Activated T-helper 1 cell treated with Interleukin-2 at 50 U/mL for 16 hours (primary cell): ENCODE measurements at regions not wholly inside any gene's neighbourhood (a gene's known extent, or its start where the extent isn't known, plus 50 kb on each side); places are given as distances from the start of the nearest gene placed in this dataset.

Experiments used
- DNase-seq: peaks from one replicate; pipeline ENCODE4 v3.0.0-alpha.2; 2020; ENCODE audit warnings: low read depth

DNA sequence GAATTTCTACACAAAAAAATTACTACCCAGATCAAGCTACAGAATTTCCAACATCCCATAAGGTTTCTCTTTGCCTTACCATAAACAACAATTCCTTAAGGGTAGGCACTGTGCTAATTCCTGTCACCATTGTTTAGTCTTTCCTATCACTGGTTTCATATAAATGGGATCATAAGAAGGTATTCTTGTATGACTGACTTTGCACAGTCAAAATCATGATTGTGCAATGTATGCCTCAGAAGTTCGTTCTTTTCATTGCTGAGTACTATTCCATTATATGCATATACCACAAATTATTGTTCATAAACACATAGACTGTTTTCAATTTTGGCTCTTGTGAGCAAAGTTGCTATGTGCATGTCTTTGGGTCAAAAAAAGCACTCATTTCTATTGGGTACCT lies 611.6 kb upstream of the CADM1 start:
- DNase-seq = no peak

DNA sequence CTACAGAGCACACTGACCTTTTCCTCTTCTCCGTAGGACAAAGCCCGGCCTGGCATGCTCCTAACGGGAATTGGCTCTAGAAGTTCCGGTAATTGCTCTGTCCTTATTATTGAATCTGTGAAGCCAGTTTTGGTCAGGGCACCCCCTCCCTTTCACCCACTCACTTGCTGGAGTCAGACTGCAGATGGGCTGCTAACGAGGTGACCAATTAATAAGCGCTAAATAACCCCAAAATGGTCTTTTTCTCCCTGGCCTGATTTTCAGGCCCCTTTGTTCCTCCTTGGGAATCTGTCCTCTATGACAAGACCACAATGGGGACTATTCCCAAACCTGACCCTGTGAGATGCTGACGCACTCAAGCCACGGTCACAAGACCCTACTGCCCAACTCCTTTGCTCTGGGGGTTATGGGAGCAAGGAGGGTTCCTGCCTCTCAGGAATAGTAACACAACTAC lies 610.0 kb upstream of the CADM1 start:
- DNase-seq = no peak

DNA sequence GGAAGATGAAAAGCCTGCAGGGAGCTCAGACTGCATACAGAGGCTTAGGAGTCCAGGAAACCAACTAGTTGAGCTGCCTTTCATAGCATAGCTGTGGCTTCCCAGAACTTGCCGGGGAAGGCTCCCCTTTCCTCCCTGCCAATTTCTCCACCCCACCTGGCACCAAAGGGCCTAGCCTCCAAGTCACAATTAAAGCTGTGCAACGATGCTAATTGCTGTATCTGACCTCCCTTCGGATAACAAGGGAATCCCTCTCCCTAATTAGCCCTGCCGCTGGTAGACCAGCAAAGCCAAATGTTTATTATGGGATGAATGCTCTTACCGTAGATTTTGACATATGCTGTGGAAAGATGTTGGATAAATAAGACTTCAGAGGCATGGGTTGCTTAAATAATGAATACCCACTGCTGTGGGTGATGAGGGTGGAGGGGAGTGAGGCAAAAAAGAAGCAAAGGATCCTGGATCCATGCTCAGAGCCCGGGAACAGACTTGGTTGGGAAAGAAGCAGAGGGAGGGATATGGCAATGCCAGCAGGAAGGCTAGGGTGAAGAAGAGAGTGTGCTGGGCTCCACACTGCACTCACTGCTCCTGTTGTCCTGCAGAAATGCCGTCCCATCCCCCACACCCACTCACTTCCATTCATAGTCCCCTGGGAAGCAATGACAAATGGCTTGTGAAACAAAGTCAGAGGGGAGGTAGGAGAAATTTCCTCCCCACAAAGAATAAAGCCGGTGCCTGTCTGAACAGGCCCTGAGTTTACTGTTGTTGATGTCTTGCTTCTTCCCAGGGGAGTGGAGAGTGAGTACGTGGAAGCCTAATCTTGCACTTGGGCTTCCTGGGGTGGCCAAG lies 608.1 kb upstream of the CADM1 start:
- DNase-seq = no peak

DNA sequence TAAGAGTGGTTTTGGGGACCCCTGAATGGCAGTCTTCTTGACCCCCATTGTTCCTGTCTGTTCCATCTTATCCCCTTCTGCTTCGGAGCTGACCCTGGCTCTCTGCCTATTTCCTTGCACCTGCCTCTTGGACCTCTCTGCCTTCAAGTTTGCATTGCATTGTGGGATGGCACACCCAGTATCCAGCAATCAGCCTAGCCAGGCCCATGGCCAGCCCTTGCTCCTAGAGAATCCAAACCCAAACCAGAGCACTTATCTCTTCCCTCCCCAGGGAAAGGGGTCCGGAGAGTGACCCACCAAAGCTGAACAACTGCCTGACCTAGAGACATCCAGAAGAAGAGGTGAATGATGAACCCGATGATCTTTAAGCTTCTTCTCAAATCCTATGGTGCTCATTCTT lies 607.3 kb upstream of the CADM1 start:
- DNase-seq = no peak

DNA sequence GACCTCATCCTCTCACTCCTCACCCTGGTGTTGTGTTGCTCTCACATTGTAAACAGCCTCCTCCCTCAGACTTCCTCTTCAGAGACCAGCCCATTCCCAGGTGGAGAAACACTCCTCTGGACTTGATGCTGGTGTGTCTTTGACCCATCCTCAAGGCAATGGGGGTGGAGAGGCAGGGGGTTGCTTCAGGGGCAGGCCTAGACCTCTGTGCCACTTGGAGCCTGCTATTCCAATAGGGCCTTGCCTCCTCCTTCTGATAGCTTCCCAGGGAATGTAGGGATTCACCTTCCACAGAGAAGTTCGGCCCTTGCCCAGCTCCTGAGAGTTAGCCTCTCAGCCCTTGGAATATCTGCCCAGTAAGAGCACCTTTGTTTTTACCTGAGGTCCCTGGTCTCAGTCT lies 606.6 kb upstream of the CADM1 start:
- DNase-seq = no peak

DNA sequence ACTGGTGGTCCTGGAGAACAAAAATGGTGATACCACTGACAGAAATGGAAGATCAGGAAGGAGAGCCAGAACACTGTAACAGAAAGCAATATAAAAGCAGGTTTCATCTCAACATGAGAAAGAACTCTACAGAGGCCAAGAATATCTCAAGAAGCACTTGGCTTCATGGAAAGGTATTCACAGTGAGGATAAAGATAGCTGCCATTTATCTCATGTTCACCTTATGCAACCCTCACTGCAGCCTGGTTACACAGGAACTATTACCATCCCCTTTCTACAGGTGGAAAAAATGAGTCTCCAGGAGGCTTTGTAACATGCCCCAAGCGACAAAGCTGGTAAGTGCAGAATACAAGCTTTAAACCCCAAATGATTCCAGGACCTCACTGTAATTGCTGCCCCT lies 606.1 kb upstream of the CADM1 start:
- DNase-seq = no peak

DNA sequence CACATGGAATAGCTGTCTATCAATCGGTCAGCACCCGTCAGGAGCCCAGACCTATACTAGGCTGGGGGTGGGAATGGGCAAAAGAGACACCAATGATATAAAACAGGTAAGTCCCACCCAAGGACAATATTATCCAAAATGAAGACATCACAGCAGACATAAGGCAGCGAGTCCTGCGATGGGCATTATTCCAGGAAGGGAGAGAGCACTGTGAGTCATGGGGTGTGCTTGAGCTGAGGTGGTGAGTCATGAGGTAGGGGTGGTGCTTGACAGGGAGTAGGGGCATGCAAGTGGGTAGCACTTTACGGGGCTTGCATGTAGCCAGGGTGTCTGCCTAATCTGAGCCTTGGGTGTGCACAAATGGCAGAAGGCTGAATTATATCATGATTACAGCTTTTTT lies 605.0 kb upstream of the CADM1 start:
- DNase-seq = no peak

DNA sequence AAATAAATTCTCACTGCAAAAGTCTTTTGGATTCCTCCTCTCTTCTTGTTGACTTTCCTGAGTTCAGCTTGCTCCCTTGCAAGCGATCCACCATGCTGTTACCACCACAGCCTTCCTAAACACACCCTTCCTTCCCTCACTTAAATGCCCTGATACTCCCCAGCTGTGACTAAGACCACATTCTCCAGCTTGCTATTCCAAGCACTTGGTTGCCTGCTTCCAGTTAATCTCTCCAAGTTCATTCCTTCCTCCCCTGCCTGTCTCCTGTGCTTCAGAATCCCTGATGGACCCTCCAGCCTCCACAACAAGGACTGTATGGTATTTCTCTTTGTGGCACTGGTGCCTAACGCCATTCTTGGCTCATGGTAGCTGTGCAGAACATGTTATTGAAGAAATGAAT lies 603.9 kb upstream of the CADM1 start:
- DNase-seq = no peak

DNA sequence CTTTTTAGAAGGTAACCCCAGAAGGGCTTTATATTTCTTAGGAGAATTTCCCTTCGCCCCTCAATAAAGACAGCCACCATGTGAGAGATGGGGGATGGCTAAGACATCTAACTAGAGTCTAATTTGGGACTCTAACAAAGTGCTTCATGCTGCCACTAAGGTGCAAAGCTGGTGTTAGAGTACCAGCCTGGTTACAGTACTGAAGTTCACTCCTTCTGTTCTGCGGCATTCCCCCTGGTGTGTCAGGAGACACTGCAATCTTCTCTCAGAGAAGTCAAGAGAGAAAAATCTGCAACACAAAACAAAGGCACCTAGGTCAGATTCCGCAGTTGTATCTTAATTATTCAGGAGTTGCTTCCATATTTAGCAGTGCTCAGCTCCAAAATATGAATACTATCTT lies 603.0 kb upstream of the CADM1 start:
- DNase-seq = no peak

DNA sequence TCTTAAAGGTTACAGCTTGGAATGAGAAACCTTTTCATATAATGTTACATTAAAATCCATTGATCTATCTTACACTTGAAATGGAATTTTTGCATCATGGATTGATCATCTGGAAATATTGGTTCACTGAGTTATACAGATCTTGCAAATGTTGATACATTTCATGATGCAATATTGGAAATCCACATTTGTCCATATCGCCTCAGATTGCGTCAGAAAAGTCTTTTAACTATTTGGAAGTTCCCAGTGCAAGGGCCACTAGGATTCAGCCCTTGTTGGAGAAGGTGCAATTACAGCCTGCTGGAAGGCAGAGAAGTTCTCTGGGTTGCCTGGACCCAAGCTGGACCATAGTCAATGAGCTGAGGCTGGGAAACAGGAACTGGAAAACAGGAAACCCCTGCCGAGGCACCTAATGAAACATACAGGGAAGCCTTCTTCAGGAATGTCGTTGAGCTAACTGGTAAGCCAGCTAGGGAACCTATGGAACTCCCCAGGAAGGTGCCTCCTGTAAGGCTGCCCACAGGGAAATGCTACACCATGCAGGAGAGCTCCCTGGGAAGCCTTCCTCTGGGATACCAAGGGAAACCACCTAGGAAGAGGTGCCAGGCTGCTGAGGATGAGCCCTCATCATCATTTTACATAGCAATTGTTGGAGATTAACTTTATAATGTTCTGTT lies 600.4 kb upstream of the CADM1 start:
- DNase-seq = no peak

DNA sequence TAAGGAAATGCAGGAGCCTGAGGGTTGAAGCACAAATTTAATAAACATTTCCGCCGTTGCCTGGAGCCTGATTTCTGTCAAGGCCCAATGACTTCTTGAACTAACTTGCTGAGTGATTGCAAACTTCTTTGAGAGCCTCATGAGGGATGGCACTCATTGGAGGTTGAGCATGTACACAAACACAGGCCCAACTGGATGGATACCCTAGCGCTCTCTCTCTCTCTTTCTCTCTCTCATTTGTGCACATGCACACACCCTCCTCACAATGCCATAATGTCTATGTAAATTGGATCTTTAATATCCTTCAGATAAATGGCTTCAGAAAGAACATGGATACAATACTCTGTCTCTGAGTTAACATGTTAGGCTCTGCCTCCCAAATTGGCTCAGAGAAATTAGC lies 597.7 kb upstream of the CADM1 start:
- no peak for DNase-seq

DNA sequence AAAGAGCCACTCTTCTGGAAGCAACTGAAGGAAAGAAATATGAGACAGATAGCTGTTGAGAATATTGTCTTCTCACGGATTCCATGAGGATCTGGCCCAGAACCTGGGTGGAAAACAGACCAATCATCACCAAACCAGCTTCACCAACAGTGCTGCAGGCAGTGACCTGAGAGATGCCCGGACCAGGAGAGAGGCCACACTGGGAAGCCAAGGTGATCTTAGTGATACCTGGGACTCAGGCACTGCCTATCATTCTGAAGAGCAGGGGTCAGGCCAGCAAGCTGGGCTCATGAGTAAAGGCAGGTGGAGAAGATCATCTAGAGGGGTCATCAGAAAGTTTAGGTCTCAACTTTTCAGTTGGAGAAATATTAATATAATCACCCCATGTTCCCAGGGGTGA lies 595.8 kb upstream of the CADM1 start:
- DNase-seq = no peak

DNA sequence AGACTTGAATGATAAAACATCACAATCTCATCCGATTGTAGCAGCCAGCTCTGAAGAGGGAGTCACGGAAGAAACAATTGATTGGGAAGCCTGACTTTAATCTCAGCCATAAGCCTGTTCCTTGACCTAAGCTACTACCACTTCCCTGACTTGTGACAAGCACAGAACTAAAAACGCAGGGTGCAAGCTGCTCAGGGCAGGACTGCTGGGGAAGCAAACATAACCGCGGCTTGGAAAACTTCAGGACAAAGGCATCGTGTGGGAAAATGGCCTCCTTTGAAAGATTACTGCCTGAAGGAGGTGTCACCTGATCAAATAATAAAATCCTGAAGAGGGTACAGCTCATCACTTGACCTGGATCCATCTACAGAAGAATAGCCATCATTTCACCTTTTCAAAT lies 595.3 kb upstream of the CADM1 start:
- DNase-seq = no peak

DNA sequence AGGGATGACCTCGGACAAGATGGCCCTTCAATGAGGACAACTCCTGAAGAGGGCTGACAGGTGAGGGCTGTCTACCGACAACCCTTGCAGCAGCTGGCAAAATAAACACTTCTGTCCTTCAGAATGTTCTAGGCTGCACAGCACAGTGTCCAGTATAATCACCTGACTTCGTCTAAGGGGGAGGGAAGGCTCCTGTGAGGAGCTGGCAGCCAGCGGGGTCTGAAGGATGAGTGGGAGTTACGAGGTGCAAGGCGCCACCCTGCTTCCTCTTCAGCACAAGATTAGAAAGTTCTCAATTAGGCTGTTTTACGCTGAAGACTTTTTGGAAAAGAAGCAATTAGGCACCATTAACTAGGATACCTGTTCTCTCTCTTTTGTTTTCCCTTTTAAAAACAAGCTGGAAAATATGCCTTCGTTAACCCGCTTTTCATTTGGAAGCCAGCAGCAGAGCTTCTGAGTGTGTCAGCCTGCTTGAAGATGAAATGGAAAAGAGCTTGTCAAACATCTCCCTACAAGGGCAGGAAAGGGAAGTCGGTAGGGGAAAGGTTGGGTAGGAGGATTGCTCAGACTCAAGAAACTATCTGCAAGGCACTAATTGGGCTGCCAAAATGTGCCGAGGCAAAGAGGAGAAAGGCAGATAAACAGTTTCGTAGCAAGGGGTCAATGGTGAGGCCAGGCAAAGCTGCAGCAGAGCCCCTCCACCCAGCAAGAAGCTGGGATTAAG lies 592.2 kb upstream of the CADM1 start:
- no peak for DNase-seq

DNA sequence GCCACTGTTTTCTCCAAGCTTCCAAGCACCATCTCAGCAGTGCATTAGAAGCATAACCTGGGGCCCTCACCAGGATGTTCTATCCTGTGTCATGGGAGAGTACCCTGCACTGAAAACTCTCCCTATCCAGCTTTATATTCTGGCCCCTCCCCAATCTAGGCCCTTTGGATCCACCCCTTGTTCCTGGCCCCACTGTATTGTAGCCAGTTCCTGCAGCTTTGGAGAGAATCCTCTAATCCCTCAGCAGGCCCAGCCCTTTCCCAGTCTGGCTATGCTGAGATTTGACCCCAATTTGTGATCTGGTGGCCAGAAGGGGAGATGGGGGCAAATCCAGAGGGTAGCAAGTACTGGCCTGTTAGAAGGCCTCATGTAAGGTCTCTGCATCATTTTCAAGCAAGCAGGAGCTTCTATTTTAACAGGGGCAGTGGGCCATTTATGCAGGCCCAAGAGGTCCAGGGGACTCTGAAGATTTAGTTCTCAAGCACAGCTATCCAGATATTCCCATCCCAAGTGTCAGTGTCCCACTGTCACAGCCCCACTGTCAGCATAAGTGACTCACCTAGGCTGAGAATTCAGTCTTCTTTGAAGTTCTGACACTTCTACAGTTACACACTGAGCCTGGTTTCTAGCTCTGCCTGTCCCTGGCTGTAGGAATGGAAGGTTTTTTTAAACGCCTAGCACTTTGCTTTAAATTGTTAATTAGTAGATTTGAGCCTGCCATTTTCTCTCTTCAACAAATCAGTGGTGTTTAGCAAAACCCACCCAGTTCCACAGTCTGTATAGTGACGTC lies 589.5 kb upstream of the CADM1 start:
- no peak for DNase-seq

DNA sequence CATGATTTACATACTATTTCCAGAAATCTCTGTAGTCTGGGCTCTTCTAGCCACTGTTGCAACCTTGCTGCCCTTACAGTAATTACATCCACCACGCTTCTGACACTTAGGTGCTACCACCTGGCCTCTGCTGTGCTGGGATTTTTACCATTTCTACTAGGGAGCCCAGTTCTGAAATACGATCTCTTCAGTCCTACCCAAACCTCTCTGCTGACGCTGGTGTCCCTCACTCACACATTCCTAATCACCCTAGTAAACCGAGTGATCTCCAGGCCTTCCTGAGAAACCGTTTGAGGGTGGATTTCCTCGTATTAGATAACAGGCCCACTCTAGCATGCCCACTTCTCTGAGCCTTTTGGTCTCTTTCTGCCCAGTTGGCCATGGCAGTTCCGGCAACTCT lies 588.9 kb upstream of the CADM1 start:
- no peak for DNase-seq

DNA sequence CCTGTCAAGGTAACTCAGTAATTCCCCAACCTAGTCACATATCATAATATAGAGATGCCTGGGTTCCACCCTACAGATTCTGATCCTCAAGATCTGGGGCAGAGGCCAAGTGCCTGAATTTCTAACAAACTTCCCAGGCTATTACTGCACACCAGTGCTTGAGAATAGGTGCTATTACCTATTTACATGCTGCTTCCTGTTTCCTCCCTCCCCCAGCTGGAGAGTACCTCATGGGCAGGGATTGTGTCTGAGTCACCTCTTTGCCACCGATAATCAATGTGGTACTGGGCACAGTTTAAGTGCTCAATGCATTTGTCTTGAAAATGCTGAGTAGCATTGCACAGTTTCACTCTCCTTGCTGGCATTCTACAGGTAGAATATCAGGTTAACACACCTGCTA lies 582.2 kb upstream of the CADM1 start:
- DNase-seq = no peak

DNA sequence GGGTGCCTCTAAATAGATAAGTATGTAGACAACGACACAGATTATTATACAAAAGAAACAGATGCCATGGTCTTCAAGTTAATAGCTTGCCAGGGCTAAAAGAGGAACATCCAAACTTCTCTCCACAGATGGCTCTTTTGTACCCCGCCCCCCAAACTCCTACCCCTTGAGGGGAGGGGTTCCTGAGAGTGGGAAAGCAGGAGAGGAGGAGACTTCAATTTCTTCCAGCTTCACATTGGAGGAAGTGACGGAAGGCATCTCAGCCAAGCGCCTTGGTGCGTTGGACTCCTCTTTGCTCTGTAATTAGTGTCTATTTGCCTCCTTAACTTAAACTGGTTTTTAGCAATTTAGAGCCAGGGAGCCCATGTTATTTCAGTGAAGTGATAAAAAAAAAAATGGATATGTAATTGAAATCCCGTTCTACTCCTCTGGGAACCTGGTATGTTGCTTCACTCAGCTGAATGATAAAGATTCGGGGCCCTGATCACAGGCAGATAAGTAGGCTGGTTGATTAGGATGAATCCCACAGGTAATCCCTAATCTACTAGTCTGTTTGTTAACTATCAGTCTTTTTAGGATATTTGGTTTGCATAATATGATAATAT lies 580.9 kb upstream of the CADM1 start:
- no peak for DNase-seq

DNA sequence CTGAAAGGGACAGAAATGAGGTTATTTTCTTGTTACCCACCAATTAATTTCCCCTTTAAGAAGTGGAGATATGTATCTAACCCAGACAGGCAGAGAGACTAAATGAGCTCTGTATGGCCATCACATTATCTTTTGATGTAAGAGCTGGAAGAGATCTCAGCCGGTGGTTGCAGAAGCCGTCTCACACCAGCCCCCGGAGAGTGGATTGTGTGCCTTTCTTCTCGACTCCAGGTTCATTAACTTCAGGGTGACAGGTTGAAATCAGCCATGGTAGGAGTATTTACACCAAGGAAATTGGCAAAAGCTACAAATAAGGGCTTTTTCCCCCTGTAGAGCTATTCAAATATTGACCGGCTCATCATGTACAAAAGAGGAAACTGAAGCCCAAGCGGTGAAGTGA lies 580.3 kb upstream of the CADM1 start:
- no peak for DNase-seq

DNA sequence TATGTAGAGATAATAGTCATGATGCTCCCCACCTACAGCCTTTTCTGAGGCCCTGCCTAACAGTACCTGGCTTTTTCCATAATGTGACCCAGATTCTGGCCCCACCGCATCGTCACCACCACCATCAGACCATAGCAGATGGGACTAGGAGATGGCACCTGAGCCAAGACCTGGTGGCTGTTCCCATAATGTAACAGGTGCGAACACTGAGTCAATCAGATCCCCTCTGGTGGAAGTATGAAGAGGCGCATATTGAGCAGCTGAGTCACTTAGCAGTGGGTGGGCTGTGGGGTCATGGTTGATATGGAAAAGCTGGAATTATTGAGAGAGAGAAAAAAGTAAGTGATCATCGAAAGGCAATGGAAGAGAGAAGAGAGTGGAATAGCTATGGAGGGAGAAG lies 578.0 kb upstream of the CADM1 start:
- no peak for DNase-seq

DNA sequence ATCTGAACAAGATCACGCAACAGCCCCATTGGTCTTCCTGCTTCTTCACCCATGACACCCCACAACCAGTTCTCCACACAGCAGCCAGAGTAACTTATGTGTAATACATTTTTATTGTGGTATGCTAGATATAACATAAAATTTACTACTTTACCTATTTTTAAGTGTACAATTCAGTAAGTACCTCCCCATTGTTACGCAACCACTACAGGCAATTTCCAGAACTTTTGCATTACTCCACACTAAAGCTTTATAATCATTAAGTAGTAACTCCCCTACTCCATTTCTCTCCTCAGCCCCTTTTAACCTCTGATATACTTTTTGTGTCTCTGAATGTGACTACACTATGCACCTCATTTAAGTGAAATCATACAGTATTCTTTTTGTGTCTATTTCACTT lies 575.4 kb upstream of the CADM1 start:
- no peak for DNase-seq

DNA sequence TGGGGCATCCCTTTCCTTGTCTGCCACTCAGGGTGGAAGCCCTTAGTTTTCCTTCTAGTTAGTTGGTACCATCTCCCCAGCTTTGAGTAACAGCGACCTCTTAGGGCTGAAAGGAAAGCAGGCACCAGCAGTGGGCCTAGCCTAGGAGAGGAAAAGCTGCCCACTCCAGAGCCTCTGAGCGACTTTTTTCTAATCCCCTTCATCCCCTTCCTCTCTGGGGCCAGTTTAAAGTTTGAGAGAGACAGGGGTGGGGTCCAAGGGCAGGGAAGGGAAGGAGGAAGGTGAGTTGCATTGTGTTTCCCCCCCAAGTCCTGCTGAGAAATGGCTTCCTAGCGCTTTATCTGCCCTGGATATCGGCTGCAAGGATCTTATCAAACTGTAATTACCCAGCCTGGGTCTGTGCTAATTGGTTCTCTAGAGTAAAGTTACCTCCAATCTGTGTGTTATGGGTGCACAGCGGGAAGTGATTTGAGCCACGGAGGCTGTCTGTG lies 573.9 kb upstream of the CADM1 start:
- no peak for DNase-seq
